OCI-LY7 (cell line): ENCODE measurements at regions not wholly inside any gene's neighbourhood (a gene's known extent, or its start where the extent isn't known, plus 50 kb on each side); places are given as distances from the start of the nearest gene placed in this dataset.

Source experiments
- CTCF ChIP-seq: fragments of 200-600 bp; sonication (generic); conservative IDR thresholded peaks from 2 replicates; pipeline ENCODE4 v1.5.1; 2014; ENCODE audit warnings: mild to moderate bottlenecking, antibody characterized with exemption, low read length, moderate library complexity, mixed read lengths
- EZH2phosphoT487 ChIP-seq: fragments of 200-600 bp; sonication (generic); IDR thresholded peaks from 2 replicates; pipeline ENCODE4 v1.6.1; 2018; ENCODE audit warnings: low read depth, borderline replicate concordance, mild to moderate bottlenecking, mixed run types, antibody characterized with exemption, low read length, moderate library complexity, mixed read lengths

- no peak for TF ChIP-seq CTCF
- TF ChIP-seq EZH2phosphoT487, result no peak
Observed at GRCh38 chr3:72257738-72258137, 472.8 kb upstream of the PROK2 start.
